NCI-H1105 (cell line): ENCODE measurements at regions not wholly inside any gene's neighbourhood (a gene's known extent, or its start where the extent isn't known, plus 50 kb on each side); places are given as distances from the start of the nearest gene placed in this dataset.
"Not testable (repeated sequence)": the region's sequence is repeated elsewhere in the genome, so short reads cannot be mapped to it uniquely, and the experiment has no call there.

Experiments used
- DNase-seq: peaks from one replicate; lab custom pipeline; 2025; lab: John Stamatoyannopoulos, UW

DNA sequence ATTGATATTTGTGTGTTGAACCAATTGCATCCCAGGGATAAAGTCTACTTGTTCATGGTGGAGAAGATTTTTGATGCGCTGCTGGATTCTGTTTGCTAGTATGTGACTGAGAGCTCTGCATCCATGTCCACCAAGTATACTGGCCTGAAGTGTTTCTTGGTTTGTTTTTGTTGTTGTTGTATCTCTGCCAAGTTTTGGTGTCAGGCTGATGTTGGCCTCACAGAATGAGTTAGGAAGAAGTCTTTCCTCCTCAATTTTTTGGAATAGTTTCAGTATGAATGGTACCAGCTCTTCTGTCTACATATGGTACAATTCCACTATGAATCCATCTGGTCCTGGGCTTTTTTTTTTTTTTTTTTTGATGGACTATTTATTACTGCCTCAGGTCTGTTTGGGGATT, 50.9 kb upstream of the OSTN start:
- no peak for DNase-seq

- DNase-seq = no peak
Measured at GRCh38 chr3:191143224-191143623, 55.8 kb upstream of the OSTN start.

- no peak for DNase-seq
Measured at GRCh38 chr3:191141728-191142127, 57.3 kb upstream of the OSTN start.

DNA sequence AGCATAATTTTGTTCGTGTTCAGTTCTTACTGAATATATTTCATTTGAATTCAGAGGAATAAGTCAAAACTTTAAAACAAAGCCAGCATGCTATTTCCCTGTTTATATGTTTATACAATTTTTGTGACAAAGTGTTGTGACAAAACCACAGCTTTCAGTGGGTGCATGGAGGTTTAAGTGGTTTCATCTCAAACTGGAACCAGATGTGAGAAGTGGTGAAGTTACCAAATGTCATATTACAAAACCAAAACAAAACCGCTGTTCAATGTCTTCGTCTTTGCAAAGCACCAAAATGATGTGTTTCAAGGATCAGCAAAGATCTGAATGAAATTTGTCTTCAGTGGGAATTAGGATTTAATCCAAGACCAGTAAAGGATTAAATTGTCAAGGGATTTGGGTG, 59.3 kb upstream of the OSTN start:
- no peak for DNase-seq

DNA sequence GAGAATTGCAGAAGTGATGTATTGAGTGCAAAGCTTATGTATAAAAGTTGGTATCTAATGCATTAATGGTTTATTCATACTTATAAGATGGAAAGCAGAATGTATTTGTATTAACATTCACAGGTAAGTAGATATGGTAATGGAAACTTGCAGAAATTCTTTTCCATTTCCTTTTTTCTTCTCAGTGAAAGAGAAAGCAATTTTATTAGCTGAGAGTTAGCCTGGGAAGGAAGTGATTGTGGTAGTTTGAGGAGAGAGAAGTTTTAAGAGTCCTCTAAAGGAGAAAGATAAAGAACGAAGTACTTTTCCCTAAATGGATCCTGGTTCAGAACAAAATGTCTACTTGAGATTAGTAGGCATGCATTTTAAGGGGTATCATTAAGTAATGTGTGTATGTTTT, 60.1 kb upstream of the OSTN start:
- DNase-seq = no peak

DNA sequence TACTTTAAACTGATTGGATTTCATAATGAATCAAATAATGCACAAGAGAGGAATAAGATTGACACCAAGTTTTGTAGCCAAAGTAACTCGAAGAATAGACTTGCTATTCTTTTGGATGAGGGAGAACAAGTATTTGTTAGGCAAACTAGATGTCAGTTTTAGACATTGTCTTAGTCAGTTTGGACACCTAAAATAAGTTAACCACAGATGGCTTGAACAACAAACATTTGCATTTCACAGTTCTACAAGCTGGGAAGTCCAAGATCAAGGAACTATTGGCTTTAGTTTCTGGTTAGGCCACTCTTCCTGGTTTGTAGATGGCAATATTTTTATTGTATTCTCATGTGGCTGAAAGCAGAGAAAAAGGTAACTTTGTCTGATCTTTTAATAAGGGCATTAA, 61.3 kb upstream of the OSTN start:
- DNase-seq = no peak

GRCh38 chr3:191136347-191136746, 62.7 kb upstream of the OSTN start:
- DNase-seq = no peak

GRCh38 chr3:191135175-191135574, 63.9 kb upstream of the OSTN start:
- no peak for DNase-seq

- DNase-seq = no peak
Measured at GRCh38 chr3:191133359-191133758, 65.7 kb upstream of the OSTN start.

DNA sequence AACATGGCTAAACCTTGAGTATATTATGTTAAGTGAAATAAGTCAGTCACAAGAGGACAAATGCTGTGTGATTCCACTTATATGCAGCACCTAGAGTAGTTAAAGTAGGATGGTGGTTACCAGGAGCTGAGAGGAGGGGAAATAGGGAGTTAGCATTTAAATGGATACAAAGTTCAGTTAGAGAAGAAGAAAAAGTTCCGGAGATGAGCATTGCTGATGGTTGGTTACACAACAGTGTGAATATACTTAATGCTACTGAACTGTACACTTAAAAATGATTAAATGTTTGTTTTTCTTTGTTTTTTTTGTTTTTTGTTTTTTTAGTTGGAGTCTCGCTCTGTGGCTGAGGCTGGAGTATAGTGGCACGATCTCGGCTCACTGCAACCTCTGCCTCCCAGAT, 67.7 kb upstream of the OSTN start:
- no peak for DNase-seq

GRCh38 chr3:191124891-191125290, 74.2 kb upstream of the OSTN start:
- DNase-seq = not testable (repeated sequence)

- peak; percentile 10 for DNase-seq
Measured at GRCh38 chr3:191123946-191124345, 75.1 kb upstream of the OSTN start.

- no peak for DNase-seq
Measured at GRCh38 chr3:191123231-191123630, 75.8 kb upstream of the OSTN start.

- no peak for DNase-seq
Measured at GRCh38 chr3:191120447-191121298, 78.4 kb upstream of the OSTN start.

- no peak for DNase-seq
Measured at GRCh38 chr3:191119415-191120295, 79.4 kb upstream of the OSTN start.

DNA sequence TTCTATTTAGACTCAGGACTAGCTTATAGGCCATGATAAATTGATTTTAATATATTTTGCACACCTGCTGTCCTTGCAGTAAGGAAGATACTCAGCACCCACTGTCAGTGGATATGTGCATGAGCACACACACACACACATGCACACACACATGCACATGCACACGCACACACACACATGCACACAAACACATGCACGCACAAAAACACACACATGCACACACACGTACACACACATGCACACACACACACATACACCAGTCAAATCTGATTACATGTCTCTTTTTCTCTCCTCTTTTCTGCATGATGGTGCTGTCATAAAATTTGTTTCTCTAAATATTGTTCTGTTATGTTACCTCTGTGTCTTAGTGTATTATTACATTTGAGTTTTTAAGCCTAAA, 87.3 kb upstream of the OSTN start:
- DNase-seq = no peak

GRCh38 chr3:191105418-191105817, 93.6 kb upstream of the OSTN start:
- no peak for DNase-seq

- no peak for DNase-seq
Measured at GRCh38 chr3:191100516-191100915, 98.5 kb upstream of the OSTN start.

- no peak for DNase-seq
Measured at GRCh38 chr3:191094057-191094845, 104.8 kb upstream of the OSTN start.

DNA sequence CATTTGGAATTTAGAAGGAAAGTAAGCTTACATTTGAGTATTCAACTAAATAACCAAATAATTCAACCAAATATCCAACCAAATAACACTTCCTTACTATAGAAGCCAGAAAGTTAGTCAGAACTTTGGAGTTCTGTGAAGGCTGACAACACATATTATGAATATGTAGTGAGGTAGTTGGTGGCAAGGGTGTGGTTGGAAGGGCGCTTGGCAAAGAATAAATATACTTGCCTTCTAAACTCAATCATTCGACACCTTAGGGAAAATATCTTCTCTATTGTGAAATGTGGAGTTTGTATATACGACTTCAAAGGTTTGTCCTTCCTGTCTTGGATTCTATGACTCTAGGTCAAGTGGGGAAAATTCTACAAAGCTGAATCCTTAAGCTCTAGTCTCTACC, 111.7 kb upstream of the OSTN start:
- DNase-seq = no peak

- DNase-seq = no peak
Measured at GRCh38 chr3:191085091-191085490, 114.0 kb upstream of the OSTN start.

- DNase-seq = not testable (repeated sequence)
Measured at GRCh38 chr3:191078913-191079312, 120.1 kb upstream of the OSTN start.
